ENCODE measurements at regions not wholly inside any gene's neighbourhood (a gene's known extent, or its start where the extent isn't known, plus 50 kb on each side); places are given as distances from the start of the nearest gene placed in this dataset.

GRCh38 chrX:9166584-9166944 lies 132.6 kb upstream of the FAM9B start:
- Mint-ChIP-seq H3K9me3 (ENCODE audit: unreplicated experiment) (no peaks in the 10 kb centered on the region), H3K36me3 (ENCODE audit: insufficient read depth, unreplicated experiment) (no peaks in the 10 kb centered on the region), H3K27ac (ENCODE audit: unreplicated experiment) (no peak overlapping the region), H3K27me3 (ENCODE audit: insufficient read depth, unreplicated experiment) (no peaks in the 10 kb centered on the region), H3K4me1 (ENCODE audit: low read depth, unreplicated experiment) (peaks cover 6% of the 10 kb centered on the region), H3K4me3 (ENCODE audit: unreplicated experiment) (no peak overlapping the region)
- DNase-seq, result no peak
- ChIA-PET CTCF (no interaction called here), POLR2A (no interaction called here)
- intact Hi-C loops (cut with micrococcal nuclease; ENCODE audit: unreplicated experiment), result no loop called here
- no peaks in the 10 kb centered on the region for H3K4me1 ChIP-seq
- H3K9me3 ChIP-seq, result no peaks in the 10 kb centered on the region
- no peaks in the 10 kb centered on the region for H3K36me3 ChIP-seq (ENCODE audit: control insufficient read depth, insufficient read depth, low read length)
- BruUV-seq (replicated peaks), result no TSS peak
- no peak for TF ChIP-seq CTCF (IDR thresholded peaks at IDR 0.05; ENCODE audit: insufficient read depth in 1 of 2, low read depth in 1 of 2, low read length in 1 of 2, severe bottlenecking in 1 of 2, unreplicated experiment in 1 of 2)
- H3K4me3 ChIP-seq (ENCODE audit: low read depth, low read length), result no peak overlapping the region
- H3K27me3 ChIP-seq (replicated peaks; ENCODE audit: control insufficient read depth, insufficient read depth, low read length), result no peaks in the 10 kb centered on the region

GRCh38 chrX:9171841-9172463 lies 138.0 kb upstream of the FAM9B start:
- Mint-ChIP-seq H3K36me3 (ENCODE audit: insufficient read depth, unreplicated experiment) (no peaks in the 10 kb centered on the region), H3K4me3 (ENCODE audit: unreplicated experiment) (no peak overlapping the region), H3K4me1 (ENCODE audit: low read depth, unreplicated experiment) (no peaks in the 10 kb centered on the region), H3K27ac (ENCODE audit: unreplicated experiment) (no peak overlapping the region), H3K27me3 (ENCODE audit: insufficient read depth, unreplicated experiment) (no peaks in the 10 kb centered on the region), H3K9me3 (ENCODE audit: unreplicated experiment) (no peaks in the 10 kb centered on the region)
- TF ChIP-seq CTCF (IDR thresholded peaks at IDR 0.05; ENCODE audit: insufficient read depth in 1 of 2, low read depth in 1 of 2, low read length in 1 of 2, severe bottlenecking in 1 of 2, unreplicated experiment in 1 of 2), result no peak
- Histone ChIP-seq H3K9me3 (no peaks in the 10 kb centered on the region), H3K36me3 (ENCODE audit: control insufficient read depth, insufficient read depth, low read length) (no peaks in the 10 kb centered on the region), H3K4me1 (no peaks in the 10 kb centered on the region), H3K4me3 (ENCODE audit: low read depth, low read length) (no peak overlapping the region), H3K27me3 (replicated peaks; ENCODE audit: control insufficient read depth, insufficient read depth, low read length) (no peaks in the 10 kb centered on the region)
- CTCF ChIA-PET, result no interaction called here
- no TSS peak for BruUV-seq (replicated peaks)
- no peak for DNase-seq
- intact Hi-C loops (cut with micrococcal nuclease; ENCODE audit: unreplicated experiment), result no loop called here
- POLR2A ChIA-PET, result no interaction called here

- ChIA-PET POLR2A (no interaction called here), CTCF (no interaction called here)
- no peaks in the 10 kb centered on the region for H3K27me3 Mint-ChIP-seq (ENCODE audit: insufficient read depth, unreplicated experiment)
- no TSS peak for BruUV-seq (replicated peaks)
- Histone ChIP-seq H3K4me1 (no peaks in the 10 kb centered on the region), H3K27me3 (replicated peaks; ENCODE audit: control insufficient read depth, insufficient read depth, low read length) (no peaks in the 10 kb centered on the region), H3K9me3 (no peaks in the 10 kb centered on the region), H3K36me3 (ENCODE audit: control insufficient read depth, insufficient read depth, low read length) (no peaks in the 10 kb centered on the region), H3K4me3 (ENCODE audit: low read depth, low read length) (no peak overlapping the region)
- H3K4me1 Mint-ChIP-seq (ENCODE audit: low read depth, unreplicated experiment), result no peaks in the 10 kb centered on the region
- no peaks in the 10 kb centered on the region for H3K9me3 Mint-ChIP-seq (ENCODE audit: unreplicated experiment)
- no peak overlapping the region for H3K4me3 Mint-ChIP-seq (ENCODE audit: unreplicated experiment)
- TF ChIP-seq CTCF (IDR thresholded peaks at IDR 0.05; ENCODE audit: insufficient read depth in 1 of 2, low read depth in 1 of 2, low read length in 1 of 2, severe bottlenecking in 1 of 2, unreplicated experiment in 1 of 2), result no peak
- no peak overlapping the region for H3K27ac Mint-ChIP-seq (ENCODE audit: unreplicated experiment)
- no peak for DNase-seq
- H3K36me3 Mint-ChIP-seq (ENCODE audit: insufficient read depth, unreplicated experiment), result no peaks in the 10 kb centered on the region
- intact Hi-C loops (cut with micrococcal nuclease; ENCODE audit: unreplicated experiment), result no loop called here
Measured at GRCh38 chrX:9172464-9172850, 138.5 kb upstream of the FAM9B start.

Data from Caco-2 (cell line).